HEK293 (cell line): ENCODE measurements at regions not wholly inside any gene's neighbourhood (a gene's known extent, or its start where the extent isn't known, plus 50 kb on each side); places are given as distances from the start of the nearest gene placed in this dataset.

Experiments
- CTCF ChIA-PET: fragments of 350-600 bp; formaldehyde crosslinking; extraction: SDS; loops from one replicate; lab custom pipeline; 2021; ENCODE audit warnings: antibody characterized with exemption; lab: Yijun Ruan, JAX
- POLR2A ChIA-PET: fragments of 300-600 bp; formaldehyde crosslinking; extraction: SDS; loops from one replicate; lab custom pipeline; 2020; ENCODE audit warnings: antibody characterized with exemption, inconsistent platforms; lab: Yijun Ruan, JAX
- H3K27ac ChIP-seq: fragments of 200-500 bp; sonication (Bioruptor generic); 2 replicates; pipeline ENCODE4 v1.5.1; 2014; ENCODE audit warnings: low read depth, low read length, control low read depth, inconsistent platforms; ENCODE audit errors: extremely low read depth
- H3K36me3 ChIP-seq, 2 experiments: fragments of 200-500 bp in 1 of 2; sonication (Bioruptor generic) in 1 of 2; 1 replicate in 1 of 2; 2 replicates in 1 of 2; pipeline ENCODE4 v1.5.1; 2014 to 2017; ENCODE audit warnings: inconsistent platforms in 2 of 2, low read length in 2 of 2; ENCODE audit not compliant: control insufficient read depth in 2 of 2, insufficient read depth in 1 of 2
- H3K4me1 ChIP-seq: fragments of 200-500 bp; sonication (Bioruptor generic); 2 replicates; pipeline ENCODE4 v1.5.1; 2014; ENCODE audit warnings: mild to moderate bottlenecking, low read length, inconsistent platforms; ENCODE audit not compliant: control insufficient read depth, insufficient read depth
- H3K4me3 ChIP-seq: 2 replicates; pipeline ENCODE4 v1.5.1; 2011; ENCODE audit warnings: low read depth, mild to moderate bottlenecking, control low read depth, low read length, moderate library complexity
- H3K9me3 ChIP-seq: fragments of 200-500 bp; sonication (Bioruptor generic); 2 replicates; pipeline ENCODE4 v1.5.1; 2014; ENCODE audit warnings: low read depth, low read length, inconsistent platforms; ENCODE audit not compliant: control insufficient read depth, insufficient read depth
- ELK4 ChIP-seq: IDR thresholded peaks from 2 replicates; pipeline ENCODE4 v1.6.1; 2011; ENCODE audit warnings: mild to moderate bottlenecking, low read depth, low read length, borderline replicate concordance
- FEZF1 ChIP-seq: fragments of 450-650 bp; formaldehyde crosslinking; IDR thresholded peaks from 2 replicates; pipeline ENCODE4 v1.5.1; 2016; ENCODE audit warnings: missing biosample characterization, missing genetic modification characterization
- KLF17 ChIP-seq: fragments of 450-650 bp; formaldehyde crosslinking; IDR thresholded peaks from 2 replicates; pipeline ENCODE4 v1.5.1; 2016; ENCODE audit warnings: missing biosample characterization, missing genetic modification characterization
- PRDM2 ChIP-seq: fragments of 450-650 bp; formaldehyde crosslinking; IDR thresholded peaks from 2 replicates; pipeline ENCODE4 v1.5.1; 2016; ENCODE audit warnings: missing biosample characterization, missing genetic modification characterization, borderline replicate concordance
- RBAK ChIP-seq: fragments of 450-650 bp; formaldehyde crosslinking; IDR thresholded peaks from 2 replicates; pipeline ENCODE4 v1.5.1; 2016; ENCODE audit warnings: missing biosample characterization, missing genetic modification characterization
- TCF7L2 ChIP-seq: IDR thresholded peaks from 2 replicates; pipeline ENCODE4 v1.6.1; 2011; ENCODE audit warnings: low read depth, mild to moderate bottlenecking, inconsistent platforms, low read length, moderate library complexity, borderline replicate concordance
- WT1 ChIP-seq: fragments of 450-650 bp; formaldehyde crosslinking; IDR thresholded peaks from 2 replicates; pipeline ENCODE4 v1.5.1; 2016; ENCODE audit warnings: missing biosample characterization, missing genetic modification characterization
- YY2 ChIP-seq: fragments of 450-650 bp; formaldehyde crosslinking; IDR thresholded peaks from 2 replicates; pipeline ENCODE4 v1.5.1; 2016; ENCODE audit warnings: missing biosample characterization, missing genetic modification characterization
- ZBTB48 ChIP-seq: fragments of 450-650 bp; formaldehyde crosslinking; IDR thresholded peaks from 2 replicates; pipeline ENCODE4 v1.5.1; 2016; ENCODE audit warnings: missing biosample characterization, missing genetic modification characterization
- ZFHX2 ChIP-seq: fragments of 450-650 bp; formaldehyde crosslinking; conservative IDR thresholded peaks from 2 replicates; pipeline ENCODE4 v1.5.1; 2016; ENCODE audit warnings: missing biosample characterization, missing genetic modification characterization
- ZNF174 ChIP-seq: fragments of 450-650 bp; formaldehyde crosslinking; IDR thresholded peaks from 2 replicates; pipeline ENCODE4 v1.5.0; 2017; ENCODE audit warnings: missing biosample characterization, mild to moderate bottlenecking, missing genetic modification characterization
- ZNF214 ChIP-seq: fragments of 450-650 bp; formaldehyde crosslinking; IDR thresholded peaks from 2 replicates; pipeline ENCODE4 v1.5.1; 2017; ENCODE audit warnings: missing biosample characterization, mild to moderate bottlenecking, missing genetic modification characterization, borderline replicate concordance
- ZNF292 ChIP-seq: fragments of 450-650 bp; formaldehyde crosslinking; IDR thresholded peaks from 2 replicates; pipeline ENCODE4 v1.5.1; 2016; ENCODE audit warnings: low read depth, missing biosample characterization, missing genetic modification characterization, borderline replicate concordance
- ZNF311 ChIP-seq: fragments of 450-650 bp; formaldehyde crosslinking; IDR thresholded peaks from 2 replicates; pipeline ENCODE4 v1.5.1; 2017; ENCODE audit warnings: missing biosample characterization, missing genetic modification characterization, borderline replicate concordance
- ZNF341 ChIP-seq: fragments of 450-650 bp; formaldehyde crosslinking; IDR thresholded peaks from 2 replicates; pipeline ENCODE4; 2016; ENCODE audit warnings: low read depth, missing biosample characterization, missing genetic modification characterization
- ZNF354C ChIP-seq: fragments of 450-650 bp; formaldehyde crosslinking; IDR thresholded peaks from 2 replicates; pipeline ENCODE4 v1.5.1; 2016; ENCODE audit warnings: missing biosample characterization, missing genetic modification characterization, low read depth, borderline replicate concordance
- ZNF501 ChIP-seq: fragments of 450-650 bp; formaldehyde crosslinking; IDR thresholded peaks from 2 replicates; pipeline ENCODE4 v1.5.1; 2016; ENCODE audit warnings: missing biosample characterization, missing genetic modification characterization
- ZNF544 ChIP-seq: fragments of 450-650 bp; formaldehyde crosslinking; IDR thresholded peaks from 2 replicates; pipeline ENCODE4 v1.5.0; 2017; ENCODE audit warnings: missing biosample characterization, missing genetic modification characterization
- ZNF580 ChIP-seq: fragments of 450-650 bp; formaldehyde crosslinking; IDR thresholded peaks from 2 replicates; pipeline ENCODE4 v1.5.1; 2016; ENCODE audit warnings: missing biosample characterization, missing genetic modification characterization
- ZNF610 ChIP-seq: fragments of 450-650 bp; formaldehyde crosslinking; IDR thresholded peaks from 2 replicates; pipeline ENCODE4 v1.5.1; 2016; ENCODE audit warnings: missing biosample characterization, missing genetic modification characterization, borderline replicate concordance
- ZNF664 ChIP-seq: fragments of 450-650 bp; formaldehyde crosslinking; IDR thresholded peaks from 2 replicates; pipeline ENCODE4 v1.5.1; 2016; ENCODE audit warnings: missing biosample characterization, missing genetic modification characterization
- ZNF707 ChIP-seq: fragments of 450-650 bp; formaldehyde crosslinking; IDR thresholded peaks from 2 replicates; pipeline ENCODE4 v1.5.1; 2016; ENCODE audit warnings: missing biosample characterization, missing genetic modification characterization
- ZSCAN16 ChIP-seq: fragments of 450-650 bp; formaldehyde crosslinking; IDR thresholded peaks from 2 replicates; pipeline ENCODE4 v1.5.1; 2016; ENCODE audit warnings: missing biosample characterization, missing genetic modification characterization
- ZSCAN30 ChIP-seq: fragments of 450-650 bp; IDR thresholded peaks from 2 replicates; pipeline ENCODE4 v1.5.1; 2018; ENCODE audit warnings: missing biosample characterization, mild to moderate bottlenecking, missing genetic modification characterization, moderate library complexity

GRCh38 chr1:99531578-99532275 is 114.2 kb upstream of the PALMD start (continued):
- TF ChIP-seq ZSCAN30 (tag by site-specific recombination): no peak
- TF ChIP-seq, all 188 proteins: peak for 0

GRCh38 chr1:99532276-99532580 is 113.7 kb upstream of the PALMD start:
- no peak for TF ChIP-seq PRDM2 (tag by site-specific recombination)
- no peak for TF ChIP-seq ZNF174 (tag by site-specific recombination)
- no peak for TF ChIP-seq KLF17
- no peak for TF ChIP-seq ZFHX2
- no peak for TF ChIP-seq ELK4
- no peak for TF ChIP-seq ZNF311
- TF ChIP-seq TCF7L2: no peak
- no peak for TF ChIP-seq ZNF292
- no peak for TF ChIP-seq ZNF544 (tag by site-specific recombination)
- TF ChIP-seq WT1 (tag by site-specific recombination): no peak
- no peak for TF ChIP-seq ZSCAN16
- Histone ChIP-seq H3K27ac (no peak overlapping the region), H3K36me3 (no peaks in the 10 kb centered on the region), H3K9me3 (no peaks in the 10 kb centered on the region), H3K4me1 (no peaks in the 10 kb centered on the region), H3K4me3 (no peak overlapping the region)
- ChIA-PET POLR2A (no interaction called here), CTCF (no interaction called here)

GRCh38 chr1:99533909-99534637 is 111.8 kb upstream of the PALMD start:
- Histone ChIP-seq H3K36me3 (no peaks in the 10 kb centered on the region), H3K4me3 (no peak overlapping the region), H3K27ac (no peak overlapping the region), H3K4me1 (no peaks in the 10 kb centered on the region), H3K9me3 (no peaks in the 10 kb centered on the region)
- ChIA-PET POLR2A (no interaction called here), CTCF (no interaction called here)
- TF ChIP-seq ZNF707: no peak
- no peak for TF ChIP-seq FEZF1 (tag by site-specific recombination)
- TF ChIP-seq ZNF354C (tag by site-specific recombination): no peak
- TF ChIP-seq ZNF610: no peak
- no peak for TF ChIP-seq YY2 (tag by site-specific recombination)
- no peak for TF ChIP-seq ZNF501 (tag by site-specific recombination)
- no peak for TF ChIP-seq RBAK
- no peak for TF ChIP-seq ELK4
- no peak for TF ChIP-seq ZNF580 (tag by site-specific recombination)
- TF ChIP-seq ZNF341 (tag by site-specific recombination): no peak
- TF ChIP-seq ZBTB48 (tag by site-specific recombination): no peak
- no peak for TF ChIP-seq ZNF664
- TF ChIP-seq ZNF214 (tag by site-specific recombination): no peak
